Tibial artery (tissue), 4 donors: ENCODE measurements at regions not wholly inside any gene's neighbourhood (a gene's known extent, or its start where the extent isn't known, plus 50 kb on each side); places are given as distances from the start of the nearest gene placed in this dataset.

Experiments used
- DNase-seq, 2 donors: peaks; one replicate each; pipeline ENCODE4 v3.0.0-alpha.2; 2019
- H3K27ac ChIP-seq, 2 donors: fragments of 200-600 bp; sonication (generic) in 1 of 2; 1 replicate in 1 of 2; 2 replicates in 1 of 2; pipeline ENCODE4 v1.5.1; 2018 to 2019; ENCODE audit warnings: mild to moderate bottlenecking in 1 of 2
- H3K27me3 ChIP-seq, 2 donors: fragments of 200-600 bp; sonication (generic) in 1 of 2; one replicate each; pipeline versions ENCODE4 v1.5.1 to v1.6.0; 2016 to 2019
- H3K36me3 ChIP-seq, 3 donors: fragments of 200-600 bp; sonication (generic) in 2 of 3; one replicate each; pipeline ENCODE4 v1.5.1; 2016 to 2019; ENCODE audit warnings: mild to moderate bottlenecking in 2 of 3
- H3K4me1 ChIP-seq, 4 donors: fragments of 200-600 bp; sonication (generic) in 2 of 4; 1 replicate in 3 of 4; 2 replicates in 1 of 4; pipeline ENCODE4 v1.5.1; 2016 to 2019
- H3K4me3 ChIP-seq, 2 donors: fragments of 200-600 bp; sonication (generic) in 1 of 2; 1 replicate in 1 of 2; 2 replicates in 1 of 2; pipeline ENCODE4 v1.5.1; 2018 to 2019; ENCODE audit warnings: mild to moderate bottlenecking in 2 of 2
- H3K9me3 ChIP-seq, 3 donors: fragments of 200-600 bp; sonication (generic) in 1 of 3; one replicate each; pipeline ENCODE4 v1.5.1; 2016 to 2019
- intact Hi-C: fragments of 100-400 bp; cut with DNase I; formaldehyde crosslinking; loops from one replicate; pipeline ENCODE4 v1.15.0; 2023; ENCODE audit warnings: low total_unique reads
- TF ChIP-seq, protein P1 (sequence below), 2 experiments: fragments of 200-600 bp in 1 of 2; fragments of 450-650 bp in 1 of 2; IDR thresholded peaks; one replicate each; pipeline ENCODE4 v1.5.1; 2017 to 2019; ENCODE audit warnings: antibody characterized with exemption in 2 of 2, mild to moderate bottlenecking in 1 of 2, moderate library complexity in 1 of 2

DNA sequence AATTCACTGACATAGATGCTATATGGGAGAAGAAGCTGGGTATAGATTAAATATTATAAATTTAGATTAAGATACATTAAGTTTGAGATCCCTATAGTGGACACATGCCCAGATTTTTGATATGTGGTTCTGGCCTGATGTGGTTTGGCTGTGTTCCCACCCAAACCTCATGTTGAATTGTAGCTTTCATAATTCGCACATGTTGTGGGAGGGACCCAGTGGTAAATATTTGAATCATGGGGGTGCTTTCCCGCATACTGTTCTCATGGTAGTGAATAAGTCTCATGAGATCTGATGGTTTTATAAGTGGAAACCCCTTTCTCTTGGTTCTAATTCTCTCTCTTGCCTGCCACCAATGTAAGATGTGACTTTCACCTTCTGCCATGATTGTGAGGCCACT lies 189.4 kb upstream of the CD96 start:
- DNase-seq: no peak
- TF ChIP-seq, protein P1, sequence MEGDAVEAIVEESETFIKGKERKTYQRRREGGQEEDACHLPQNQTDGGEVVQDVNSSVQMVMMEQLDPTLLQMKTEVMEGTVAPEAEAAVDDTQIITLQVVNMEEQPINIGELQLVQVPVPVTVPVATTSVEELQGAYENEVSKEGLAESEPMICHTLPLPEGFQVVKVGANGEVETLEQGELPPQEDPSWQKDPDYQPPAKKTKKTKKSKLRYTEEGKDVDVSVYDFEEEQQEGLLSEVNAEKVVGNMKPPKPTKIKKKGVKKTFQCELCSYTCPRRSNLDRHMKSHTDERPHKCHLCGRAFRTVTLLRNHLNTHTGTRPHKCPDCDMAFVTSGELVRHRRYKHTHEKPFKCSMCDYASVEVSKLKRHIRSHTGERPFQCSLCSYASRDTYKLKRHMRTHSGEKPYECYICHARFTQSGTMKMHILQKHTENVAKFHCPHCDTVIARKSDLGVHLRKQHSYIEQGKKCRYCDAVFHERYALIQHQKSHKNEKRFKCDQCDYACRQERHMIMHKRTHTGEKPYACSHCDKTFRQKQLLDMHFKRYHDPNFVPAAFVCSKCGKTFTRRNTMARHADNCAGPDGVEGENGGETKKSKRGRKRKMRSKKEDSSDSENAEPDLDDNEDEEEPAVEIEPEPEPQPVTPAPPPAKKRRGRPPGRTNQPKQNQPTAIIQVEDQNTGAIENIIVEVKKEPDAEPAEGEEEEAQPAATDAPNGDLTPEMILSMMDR (IDR thresholded peaks at IDR 0.05): no peak
- H3K27me3 ChIP-seq: no peaks in the 10 kb centered on the region
- no peaks in the 10 kb centered on the region for H3K9me3 ChIP-seq
- intact Hi-C loops: no loop called here
- H3K4me1 ChIP-seq: no peaks in the 10 kb centered on the region
- no peak overlapping the region for H3K27ac ChIP-seq
- no peaks in the 10 kb centered on the region for H3K36me3 ChIP-seq
- H3K4me3 ChIP-seq: no peak overlapping the region

DNA sequence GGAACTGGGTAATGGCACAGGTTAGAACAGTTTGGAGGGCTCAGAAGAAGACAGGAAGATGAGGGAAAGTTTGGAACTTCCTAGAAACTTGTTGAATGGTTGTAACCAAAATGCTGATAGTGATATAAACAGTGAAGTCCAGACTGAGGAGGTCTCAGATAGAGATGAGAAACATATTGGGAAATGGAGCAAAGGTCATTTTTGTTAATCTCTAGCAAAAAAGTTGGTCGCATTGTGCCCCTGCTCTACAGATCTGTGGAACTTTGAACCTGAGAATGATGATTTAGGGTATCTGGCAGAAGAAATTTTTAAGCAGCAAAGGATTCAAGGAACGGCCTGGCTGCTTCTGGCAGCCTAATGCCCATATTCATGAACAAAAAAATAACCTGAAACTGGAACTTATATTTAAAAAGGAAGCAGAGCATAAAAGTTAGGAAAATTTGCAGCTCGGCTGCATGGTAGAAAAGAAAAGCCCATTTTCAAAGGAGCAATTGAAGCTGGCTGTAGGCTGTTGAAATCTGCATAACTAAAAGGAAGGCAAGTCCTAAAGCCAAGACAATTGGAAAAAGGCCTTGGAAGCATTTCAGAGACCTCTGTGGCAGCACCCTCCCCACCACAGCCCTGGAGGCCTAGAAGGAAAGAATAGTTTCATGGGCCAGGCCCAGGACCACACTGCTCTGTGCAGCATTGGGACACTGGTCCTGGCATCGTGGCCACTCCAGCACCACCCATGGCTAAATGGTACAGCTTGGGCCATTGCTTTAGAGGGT lies 182.6 kb upstream of the CD96 start:
- no peaks in the 10 kb centered on the region for H3K4me1 ChIP-seq
- H3K36me3 ChIP-seq: no peaks in the 10 kb centered on the region
- no peaks in the 10 kb centered on the region for H3K9me3 ChIP-seq
- intact Hi-C loops: no loop called here
- H3K27ac ChIP-seq: no peak overlapping the region
- DNase-seq: no peak
- no peaks in the 10 kb centered on the region for H3K27me3 ChIP-seq
- TF ChIP-seq, protein P1 (IDR thresholded peaks at IDR 0.05): no peak
- H3K4me3 ChIP-seq: no peak overlapping the region

DNA sequence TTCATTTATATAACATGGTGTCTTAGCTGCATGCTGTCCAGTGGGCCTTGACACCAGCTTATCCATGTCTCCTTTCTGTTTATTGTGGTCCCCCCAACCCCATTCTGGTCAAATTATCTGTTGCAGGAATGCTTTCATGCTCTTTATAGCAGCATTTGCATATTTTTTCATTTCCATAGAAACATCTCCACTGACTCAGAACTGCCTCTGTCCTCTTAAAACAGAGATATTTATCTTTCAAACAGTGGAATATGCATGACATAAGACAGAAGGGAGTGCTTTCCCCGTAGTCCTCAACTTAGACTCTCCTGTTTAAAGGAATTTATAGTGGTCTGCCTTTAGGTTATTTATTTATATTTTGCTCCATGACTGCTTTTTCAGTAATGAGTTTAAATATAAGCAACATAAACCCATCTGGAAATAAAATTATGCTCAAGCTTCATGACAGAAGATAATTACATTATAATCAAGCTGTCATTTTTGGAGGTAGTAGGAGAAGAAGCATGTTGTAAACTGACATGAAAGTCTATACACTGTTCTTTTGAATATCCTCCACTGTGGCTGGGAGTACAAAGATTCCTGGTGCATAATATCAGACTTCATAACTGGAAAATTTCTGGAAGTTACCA lies 179.5 kb upstream of the CD96 start:
- no peak overlapping the region for H3K27ac ChIP-seq
- no peak overlapping the region for H3K4me3 ChIP-seq
- H3K36me3 ChIP-seq: no peaks in the 10 kb centered on the region
- DNase-seq: no peak
- H3K4me1 ChIP-seq: no peaks in the 10 kb centered on the region
- H3K9me3 ChIP-seq: no peaks in the 10 kb centered on the region
- TF ChIP-seq, protein P1 (IDR thresholded peaks at IDR 0.05): no peak
- H3K27me3 ChIP-seq: no peaks in the 10 kb centered on the region
- intact Hi-C loops: no loop called here

DNA sequence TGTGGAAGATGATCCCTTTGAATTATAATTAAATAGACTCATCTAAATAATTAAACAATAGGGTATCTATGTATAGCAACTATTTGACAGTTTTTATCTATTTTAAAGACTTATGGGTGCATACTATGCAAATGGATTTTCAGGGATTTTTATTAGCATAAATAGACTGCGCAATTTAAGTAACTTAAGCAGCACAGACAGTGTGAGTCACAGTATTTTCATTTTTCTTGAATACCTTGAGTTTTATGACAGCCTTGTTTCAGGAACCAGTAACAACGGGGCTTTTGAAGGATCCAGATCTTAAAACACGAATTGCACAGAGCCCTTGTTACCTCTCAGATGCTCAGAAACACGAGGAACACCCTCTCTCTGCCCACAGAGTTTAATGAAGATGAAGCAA lies 175.5 kb upstream of the CD96 start:
- Histone ChIP-seq H3K27me3 (no peaks in the 10 kb centered on the region), H3K27ac (no peak overlapping the region), H3K4me1 (no peaks in the 10 kb centered on the region), H3K9me3 (peaks cover 0 to 3% (median 0%) of the 10 kb centered on the region in 3 donors), H3K36me3 (no peaks in the 10 kb centered on the region), H3K4me3 (no peak overlapping the region)
- intact Hi-C loops: no loop called here
- no peak for DNase-seq
- TF ChIP-seq, protein P1 (IDR thresholded peaks at IDR 0.05): no peak

DNA sequence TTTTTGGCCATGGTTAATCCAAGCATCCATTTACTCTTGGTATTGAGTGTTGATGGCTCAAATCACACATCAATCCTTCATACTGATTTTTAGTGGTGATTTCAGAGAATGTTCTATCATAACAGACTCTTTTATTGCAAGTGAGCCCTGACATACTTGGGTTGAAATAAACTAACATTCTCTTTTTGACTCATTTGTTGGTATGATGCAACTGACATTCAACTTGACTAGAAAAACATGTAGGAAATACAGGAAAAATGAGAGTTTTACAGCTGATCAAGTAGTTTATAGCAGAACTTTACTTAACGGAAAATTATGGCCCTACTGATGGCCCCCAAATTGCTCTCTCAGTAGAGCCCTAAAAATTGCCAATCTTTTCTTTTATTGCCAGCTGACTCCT lies 173.9 kb upstream of the CD96 start:
- Histone ChIP-seq H3K36me3 (no peaks in the 10 kb centered on the region), H3K4me1 (no peaks in the 10 kb centered on the region), H3K9me3 (peaks cover 0 to 16% (median 13%) of the 10 kb centered on the region in 3 donors), H3K4me3 (no peak overlapping the region), H3K27me3 (no peaks in the 10 kb centered on the region), H3K27ac (no peak overlapping the region)
- no peak for DNase-seq
- TF ChIP-seq, protein P1 (IDR thresholded peaks at IDR 0.05): no peak
- intact Hi-C loops: no loop called here
